ENCODE measurements at regions not wholly inside any gene's neighbourhood (a gene's known extent, or its start where the extent isn't known, plus 50 kb on each side); places are given as distances from the start of the nearest gene placed in this dataset.

DNA sequence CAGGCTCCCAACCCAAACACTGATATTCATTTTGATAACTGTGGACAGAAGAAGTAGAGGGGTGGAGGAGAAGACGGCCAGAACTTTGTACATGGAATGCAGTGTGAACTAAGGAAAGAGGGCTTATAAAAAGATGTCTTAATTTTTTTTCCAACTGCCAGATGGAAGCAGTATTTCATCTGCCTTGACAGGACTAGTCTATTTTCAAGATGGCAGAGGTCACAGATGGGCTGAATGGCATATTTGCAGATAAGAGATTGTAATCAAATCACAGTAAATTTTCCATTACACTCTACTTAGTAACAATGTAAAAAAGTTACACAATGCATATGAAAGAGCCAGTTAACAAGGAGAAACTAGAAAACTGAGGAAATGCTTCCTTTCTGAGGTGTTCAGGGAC, 246.8 kb upstream of the FMN2 start:
- TF ChIP-seq CTCF (IDR thresholded peaks at IDR 0.05; ENCODE audit: insufficient read depth, low read depth, low read length, missing control alignments), result no peak
- no peak overlapping the region for H3K4me3 ChIP-seq (ENCODE audit: low read depth, low read length)
- no peak for DNase-seq (ENCODE audit: low read depth)

GRCh38 chr1:239854922-239855321, 236.8 kb upstream of the FMN2 start:
- no peak for DNase-seq (ENCODE audit: low read depth)
- TF ChIP-seq CTCF (IDR thresholded peaks at IDR 0.05; ENCODE audit: insufficient read depth, low read depth, low read length, missing control alignments), result no peak
- no peak overlapping the region for H3K4me3 ChIP-seq (ENCODE audit: low read depth, low read length)

GRCh38 chr1:239856067-239856466, 235.6 kb upstream of the FMN2 start:
- H3K4me3 ChIP-seq (ENCODE audit: low read depth, low read length), result no peak overlapping the region
- TF ChIP-seq CTCF (IDR thresholded peaks at IDR 0.05; ENCODE audit: insufficient read depth, low read depth, low read length, missing control alignments), result no peak
- no peak for DNase-seq (ENCODE audit: low read depth)

DNA sequence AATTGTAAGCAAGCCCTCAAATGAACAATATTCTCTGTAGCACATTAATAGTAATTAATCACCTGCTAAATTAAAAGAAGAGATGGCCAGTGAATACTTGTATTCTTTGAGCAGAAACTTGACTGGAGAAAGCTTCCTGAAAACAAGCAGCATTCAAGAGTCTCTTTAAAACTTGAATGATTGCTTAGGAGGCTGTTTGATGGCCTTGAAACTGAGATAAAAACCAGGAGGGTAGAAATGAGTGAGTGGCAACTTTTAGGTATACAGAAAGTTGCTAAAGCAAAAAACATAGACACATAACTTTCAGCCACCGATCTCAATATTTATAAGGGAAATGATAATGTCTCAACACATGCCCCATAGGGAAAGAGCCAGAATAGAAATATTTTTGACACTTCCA, 234.8 kb upstream of the FMN2 start:
- TF ChIP-seq CTCF (IDR thresholded peaks at IDR 0.05; ENCODE audit: insufficient read depth, low read depth, low read length, missing control alignments), result no peak
- no peak for DNase-seq (ENCODE audit: low read depth)
- H3K4me3 ChIP-seq (ENCODE audit: low read depth, low read length), result no peak overlapping the region

- H3K4me3 ChIP-seq (ENCODE audit: low read depth, low read length), result no peak overlapping the region
- no peak for TF ChIP-seq CTCF (IDR thresholded peaks at IDR 0.05; ENCODE audit: insufficient read depth, low read depth, low read length, missing control alignments)
- no peak for DNase-seq (ENCODE audit: low read depth)
Measured at GRCh38 chr1:239858057-239858456, 233.6 kb upstream of the FMN2 start.

- no peak for DNase-seq (ENCODE audit: low read depth)
- no peak overlapping the region for H3K4me3 ChIP-seq (ENCODE audit: low read depth, low read length)
- no peak for TF ChIP-seq CTCF (IDR thresholded peaks at IDR 0.05; ENCODE audit: insufficient read depth, low read depth, low read length, missing control alignments)
Measured at GRCh38 chr1:239858529-239858928, 233.2 kb upstream of the FMN2 start.

DNA sequence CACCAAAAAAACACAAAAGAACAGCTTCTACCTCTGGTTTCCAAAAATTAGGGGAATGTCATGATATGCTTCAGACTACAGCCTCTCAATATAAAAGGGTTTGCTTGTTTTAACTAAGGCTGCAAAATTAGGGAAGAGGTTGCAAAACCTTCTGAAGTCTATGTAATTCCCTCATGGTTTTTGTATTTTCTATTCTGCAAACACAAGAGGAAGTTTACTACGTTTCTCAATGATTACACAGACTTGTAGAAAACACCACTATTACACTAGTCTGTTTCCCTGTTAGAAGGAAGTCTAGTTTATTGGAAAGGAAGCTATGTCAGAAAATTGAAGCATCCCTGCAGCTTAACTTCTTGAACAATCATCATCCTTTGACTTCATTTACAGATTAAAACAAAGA, 229.7 kb upstream of the FMN2 start:
- DNase-seq (ENCODE audit: low read depth), result no peak
- TF ChIP-seq CTCF (IDR thresholded peaks at IDR 0.05; ENCODE audit: insufficient read depth, low read depth, low read length, missing control alignments), result no peak
- no peak overlapping the region for H3K4me3 ChIP-seq (ENCODE audit: low read depth, low read length)
